ENCODE measurements at regions not wholly inside any gene's neighbourhood (a gene's known extent, or its start where the extent isn't known, plus 50 kb on each side); places are given as distances from the start of the nearest gene placed in this dataset.
A peak's percentile ranks its signal among the peaks of the same experiment; 100 is the strongest.

DNA sequence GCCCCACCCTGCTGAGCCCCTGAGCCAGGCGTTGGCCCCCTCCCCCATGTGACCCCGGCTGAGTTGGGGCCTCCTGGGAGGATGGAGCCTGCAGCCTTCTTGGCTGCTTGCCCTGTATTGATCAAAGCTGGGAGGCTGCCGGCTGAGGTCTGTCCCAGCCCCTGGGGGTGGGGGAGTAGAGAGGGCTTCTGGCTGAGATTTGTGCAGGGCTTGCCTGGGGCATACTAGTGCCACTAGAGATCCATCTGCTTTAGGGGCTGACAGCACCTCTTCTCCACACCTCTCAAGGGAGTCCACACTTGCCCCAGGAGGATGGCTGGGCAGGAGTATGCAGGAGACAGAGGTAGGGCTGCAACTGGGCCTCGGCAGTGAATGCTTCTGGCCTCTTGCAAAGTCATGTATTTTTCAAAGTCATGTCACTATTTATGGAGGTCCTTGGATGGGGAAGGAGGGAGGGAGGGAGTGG lies 53.6 kb upstream of the SSBP3 start:
- peak overlapping the region in 1 of 2 experiments; percentile 19 for H3K4ac ChIP-seq (ENCODE audit: low read depth in 1 of 2, low read length in 2 of 2)
- no peaks in the 10 kb centered on the region for H3K27me3 ChIP-seq (ENCODE audit: control insufficient read depth in 1 of 2, insufficient read depth in 1 of 2, low read length in 2 of 2)
- no peaks in the 10 kb centered on the region for H3K36me3 ChIP-seq (ENCODE audit: control insufficient read depth in 1 of 2, insufficient read depth in 2 of 2, low read depth in 1 of 2, low read length in 2 of 2)
- no peak overlapping the region for H2AK5ac ChIP-seq (ENCODE audit: low read length, severe bottlenecking)
- peak overlapping the region; percentile 82 for H4K8ac ChIP-seq (ENCODE audit: low read length)
- no peak overlapping the region for H2BK12ac ChIP-seq (ENCODE audit: low read length in 2 of 2)
- H3K18ac ChIP-seq (ENCODE audit: low read depth in 1 of 2, low read length in 2 of 2), result peak overlapping the region in 1 of 2 experiments; percentile 73
- no peak overlapping the region for H3K4me2 ChIP-seq (ENCODE audit: low read length, poor library complexity, severe bottlenecking)
- no peak overlapping the region for H2BK15ac ChIP-seq (ENCODE audit: low read depth, poor library complexity, severe bottlenecking)
- H4K91ac ChIP-seq (ENCODE audit: low read length), result peak overlapping the region; percentile 30
- no peak overlapping the region for H3K14ac ChIP-seq (ENCODE audit: low read length in 2 of 2)
- H2BK120ac ChIP-seq (ENCODE audit: low read depth, low read length), result peak overlapping the region; percentile 21
- H3K9ac ChIP-seq (ENCODE audit: low read length), result no peak overlapping the region
- H3K4me3 ChIP-seq (ENCODE audit: insufficient read depth in 1 of 2, low read depth in 1 of 2, low read length in 2 of 2), result no peak overlapping the region
- no peak overlapping the region for H3K27ac ChIP-seq (ENCODE audit: low read length, poor library complexity, severe bottlenecking)
- no peak overlapping the region for H2BK5ac ChIP-seq (ENCODE audit: low read depth, low read length, poor library complexity, severe bottlenecking)
- H3K79me1 ChIP-seq (replicated peaks; ENCODE audit: low read length, poor library complexity, severe bottlenecking), result no peaks in the 10 kb centered on the region
- peaks cover 8% of the 10 kb centered on the region for H3K4me1 ChIP-seq (ENCODE audit: control insufficient read depth, insufficient read depth, low read depth, low read length)
- no peaks in the 10 kb centered on the region for H3K9me3 ChIP-seq (ENCODE audit: control insufficient read depth, low read length)
- no peak overlapping the region for H3K23ac ChIP-seq (ENCODE audit: low read length in 2 of 2)
- no peak overlapping the region for H2AFZ ChIP-seq (ENCODE audit: low read depth, low read length)
- no peak for DNase-seq
- 22% methylated on average over 3 of the region's 4 CpGs for WGBS

DNA sequence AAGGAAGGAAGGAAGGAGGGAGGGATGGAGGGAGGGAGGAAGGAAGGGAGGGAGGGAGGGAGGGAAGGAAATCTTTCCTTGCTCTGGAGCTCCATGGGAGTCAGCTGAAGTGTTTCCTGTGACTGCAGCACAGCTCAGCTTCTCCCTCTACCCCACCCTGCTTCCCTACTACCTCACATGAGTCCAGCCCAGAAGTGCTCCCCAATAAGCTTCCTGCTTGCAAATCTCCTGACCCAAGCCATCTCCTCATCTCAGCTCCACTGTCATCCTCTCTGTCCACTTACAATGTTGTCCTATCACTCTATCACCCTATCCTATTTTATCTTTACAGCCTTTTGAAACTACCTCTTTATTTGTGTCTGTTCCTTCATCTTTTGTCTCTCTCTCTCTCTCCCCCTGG lies 52.9 kb upstream of the SSBP3 start:
- no peak overlapping the region for H3K4me3 ChIP-seq (ENCODE audit: insufficient read depth in 1 of 2, low read depth in 1 of 2, low read length in 2 of 2)
- no peaks in the 10 kb centered on the region for H3K79me1 ChIP-seq (replicated peaks; ENCODE audit: low read length, poor library complexity, severe bottlenecking)
- DNase-seq, result no peak
- H3K4me1 ChIP-seq (ENCODE audit: control insufficient read depth, insufficient read depth, low read depth, low read length), result peaks cover 8% of the 10 kb centered on the region
- H3K9me3 ChIP-seq (ENCODE audit: control insufficient read depth, low read length), result no peaks in the 10 kb centered on the region
- no peak overlapping the region for H4K91ac ChIP-seq (ENCODE audit: low read length)
- no peak overlapping the region for H2BK5ac ChIP-seq (ENCODE audit: low read depth, low read length, poor library complexity, severe bottlenecking)
- H2BK15ac ChIP-seq (ENCODE audit: low read depth, poor library complexity, severe bottlenecking), result no peak overlapping the region
- H3K18ac ChIP-seq (ENCODE audit: low read depth in 1 of 2, low read length in 2 of 2), result peak overlapping the region in 1 of 2 experiments; percentile 73
- H3K4ac ChIP-seq (ENCODE audit: low read depth in 1 of 2, low read length in 2 of 2), result peak overlapping the region in 1 of 2 experiments; percentile 50
- H3K27me3 ChIP-seq (ENCODE audit: control insufficient read depth in 1 of 2, insufficient read depth in 1 of 2, low read length in 2 of 2), result no peaks in the 10 kb centered on the region
- no peak overlapping the region for H3K23ac ChIP-seq (ENCODE audit: low read length in 2 of 2)
- peak overlapping the region in 1 of 2 experiments; percentile 56 for H2BK12ac ChIP-seq (ENCODE audit: low read length in 2 of 2)
- H3K4me2 ChIP-seq (ENCODE audit: low read length, poor library complexity, severe bottlenecking), result no peak overlapping the region
- H3K27ac ChIP-seq (ENCODE audit: low read length, poor library complexity, severe bottlenecking), result no peak overlapping the region
- H3K9ac ChIP-seq (ENCODE audit: low read length), result no peak overlapping the region
- H3K36me3 ChIP-seq (ENCODE audit: control insufficient read depth in 1 of 2, insufficient read depth in 2 of 2, low read depth in 1 of 2, low read length in 2 of 2), result no peaks in the 10 kb centered on the region
- H2BK120ac ChIP-seq (ENCODE audit: low read depth, low read length), result no peak overlapping the region
- H3K14ac ChIP-seq (ENCODE audit: low read length in 2 of 2), result no peak overlapping the region
- H4K8ac ChIP-seq (ENCODE audit: low read length), result peak overlapping the region; percentile 59
- no peak overlapping the region for H2AFZ ChIP-seq (ENCODE audit: low read depth, low read length)
- H2AK5ac ChIP-seq (ENCODE audit: low read length, severe bottlenecking), result no peak overlapping the region

DNA sequence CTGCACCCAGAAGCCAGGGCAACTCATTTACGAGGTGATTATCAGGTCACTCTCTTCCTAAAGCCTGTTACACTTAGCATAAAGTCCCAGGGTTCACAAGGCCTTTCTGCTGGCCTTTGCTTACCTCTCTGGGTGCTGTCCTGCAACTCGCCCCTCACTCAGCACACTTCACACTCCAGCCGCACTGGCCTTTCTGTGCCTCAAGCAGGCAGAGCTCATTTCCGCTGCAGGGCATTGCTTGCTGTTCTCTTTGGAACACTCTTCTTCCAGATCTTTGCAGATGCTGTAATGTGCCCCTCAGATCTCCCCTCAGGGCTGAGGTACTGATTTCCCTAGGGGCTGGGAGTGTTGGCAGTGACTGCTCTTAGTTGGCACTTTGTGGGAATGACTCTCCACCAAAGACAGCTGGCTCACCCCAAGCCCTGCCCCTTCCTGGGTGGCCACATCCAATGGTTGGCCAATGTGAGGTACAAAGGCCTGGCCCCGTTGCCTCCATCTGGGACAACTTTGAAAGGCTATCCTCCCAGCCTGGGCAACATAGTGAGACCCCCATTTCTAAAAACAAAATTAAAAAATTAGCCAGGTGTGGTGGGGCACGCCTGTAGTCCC lies 50.8 kb upstream of the SSBP3 start:
- Histone ChIP-seq H3K9me3 (ENCODE audit: control insufficient read depth, low read length) (no peaks in the 10 kb centered on the region), H2BK12ac (ENCODE audit: low read length in 2 of 2) (no peak overlapping the region), H3K4me2 (ENCODE audit: low read length, poor library complexity, severe bottlenecking) (no peak overlapping the region), H2BK15ac (ENCODE audit: low read depth, poor library complexity, severe bottlenecking) (no peak overlapping the region), H3K79me1 (replicated peaks; ENCODE audit: low read length, poor library complexity, severe bottlenecking) (no peaks in the 10 kb centered on the region), H2BK5ac (ENCODE audit: low read depth, low read length, poor library complexity, severe bottlenecking) (no peak overlapping the region), H3K18ac (ENCODE audit: low read depth in 1 of 2, low read length in 2 of 2) (no peak overlapping the region), H2AFZ (ENCODE audit: low read depth, low read length) (no peak overlapping the region), H4K91ac (ENCODE audit: low read length) (no peak overlapping the region), H3K36me3 (ENCODE audit: control insufficient read depth in 1 of 2, insufficient read depth in 2 of 2, low read depth in 1 of 2, low read length in 2 of 2) (no peaks in the 10 kb centered on the region), H4K8ac (ENCODE audit: low read length) (no peak overlapping the region), H3K27me3 (ENCODE audit: control insufficient read depth in 1 of 2, insufficient read depth in 1 of 2, low read length in 2 of 2) (no peaks in the 10 kb centered on the region), H3K27ac (ENCODE audit: low read length, poor library complexity, severe bottlenecking) (no peak overlapping the region), H3K4ac (ENCODE audit: low read depth in 1 of 2, low read length in 2 of 2) (no peak overlapping the region), H3K23ac (ENCODE audit: low read length in 2 of 2) (no peak overlapping the region), H3K4me1 (ENCODE audit: control insufficient read depth, insufficient read depth, low read depth, low read length) (peaks cover 8% of the 10 kb centered on the region), H3K9ac (ENCODE audit: low read length) (no peak overlapping the region), H2BK120ac (ENCODE audit: low read depth, low read length) (no peak overlapping the region), H2AK5ac (ENCODE audit: low read length, severe bottlenecking) (no peak overlapping the region), H3K4me3 (ENCODE audit: insufficient read depth in 1 of 2, low read depth in 1 of 2, low read length in 2 of 2) (no peak overlapping the region), H3K14ac (ENCODE audit: low read length in 2 of 2) (no peak overlapping the region)
- 83% methylated on average over 6 of the region's 6 CpGs for WGBS
- no peak for DNase-seq

DNA sequence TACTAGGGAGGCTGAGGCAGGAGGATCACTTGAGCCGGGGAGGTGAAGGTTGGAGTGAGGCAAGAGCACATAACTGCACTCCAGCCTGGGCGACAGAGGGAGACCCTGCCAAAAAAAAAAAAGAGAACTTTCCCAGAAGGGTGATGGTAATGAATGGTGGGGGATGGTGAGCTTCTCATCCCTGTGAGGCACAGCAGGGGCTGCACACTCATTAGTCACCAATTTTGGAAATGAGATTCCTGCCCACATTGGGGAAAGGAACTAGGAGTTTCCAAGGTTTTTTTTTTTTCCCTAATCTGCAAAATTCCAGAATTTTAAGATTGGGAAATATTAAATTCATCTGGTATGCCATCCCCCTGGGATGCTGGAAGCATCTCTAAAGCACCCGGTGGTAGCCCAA lies 50.2 kb upstream of the SSBP3 start:
- Histone ChIP-seq H3K27ac (ENCODE audit: low read length, poor library complexity, severe bottlenecking) (no peak overlapping the region), H3K36me3 (ENCODE audit: control insufficient read depth in 1 of 2, insufficient read depth in 2 of 2, low read depth in 1 of 2, low read length in 2 of 2) (no peaks in the 10 kb centered on the region), H2AK5ac (ENCODE audit: low read length, severe bottlenecking) (no peak overlapping the region), H3K4me1 (ENCODE audit: control insufficient read depth, insufficient read depth, low read depth, low read length) (peaks cover 8% of the 10 kb centered on the region), H4K91ac (ENCODE audit: low read length) (no peak overlapping the region), H3K4me3 (ENCODE audit: insufficient read depth in 1 of 2, low read depth in 1 of 2, low read length in 2 of 2) (no peak overlapping the region), H3K4ac (ENCODE audit: low read depth in 1 of 2, low read length in 2 of 2) (no peak overlapping the region), H3K9me3 (ENCODE audit: control insufficient read depth, low read length) (no peaks in the 10 kb centered on the region), H2BK15ac (ENCODE audit: low read depth, poor library complexity, severe bottlenecking) (no peak overlapping the region), H2BK5ac (ENCODE audit: low read depth, low read length, poor library complexity, severe bottlenecking) (no peak overlapping the region), H3K18ac (ENCODE audit: low read depth in 1 of 2, low read length in 2 of 2) (no peak overlapping the region), H2BK12ac (ENCODE audit: low read length in 2 of 2) (no peak overlapping the region), H4K8ac (ENCODE audit: low read length) (no peak overlapping the region), H3K79me1 (replicated peaks; ENCODE audit: low read length, poor library complexity, severe bottlenecking) (no peaks in the 10 kb centered on the region), H2BK120ac (ENCODE audit: low read depth, low read length) (no peak overlapping the region), H3K4me2 (ENCODE audit: low read length, poor library complexity, severe bottlenecking) (no peak overlapping the region), H2AFZ (ENCODE audit: low read depth, low read length) (no peak overlapping the region), H3K23ac (ENCODE audit: low read length in 2 of 2) (no peak overlapping the region), H3K14ac (ENCODE audit: low read length in 2 of 2) (no peak overlapping the region), H3K27me3 (ENCODE audit: control insufficient read depth in 1 of 2, insufficient read depth in 1 of 2, low read length in 2 of 2) (no peaks in the 10 kb centered on the region), H3K9ac (ENCODE audit: low read length) (no peak overlapping the region)
- WGBS, result 78% methylated on average over 3 of the region's 3 CpGs
- no peak for DNase-seq
